Parathyroid adenoma (tissue), 2 donors: ENCODE measurements at regions not wholly inside any gene's neighbourhood (a gene's known extent, or its start where the extent isn't known, plus 50 kb on each side); places are given as distances from the start of the nearest gene placed in this dataset.

Experiments
- H2AFZ ChIP-seq: fragments of 300-600 bp; sonication (generic); one replicate; pipeline ENCODE4 v1.7.0; 2017; ENCODE audit warnings: antibody characterized with exemption, mild to moderate bottlenecking
- H3K27ac ChIP-seq: fragments of 300-600 bp; sonication (generic); one replicate; pipeline ENCODE4 v1.7.0; 2017
- H3K27me3 ChIP-seq: fragments of 300-600 bp; sonication (generic); one replicate; pipeline ENCODE4 v1.7.0; 2017; ENCODE audit warnings: low read length; ENCODE audit not compliant: control insufficient read depth, insufficient read depth
- H3K36me3 ChIP-seq: fragments of 300-600 bp; sonication (generic); one replicate; pipeline ENCODE4 v1.7.0; 2017; ENCODE audit warnings: low read length; ENCODE audit not compliant: control insufficient read depth, insufficient read depth
- H3K4me1 ChIP-seq: fragments of 300-600 bp; sonication (generic); one replicate; pipeline ENCODE4 v1.7.0; 2017; ENCODE audit warnings: control low read depth
- H3K4me2 ChIP-seq: fragments of 300-600 bp; sonication (generic); one replicate; pipeline ENCODE4 v1.7.0; 2017; ENCODE audit warnings: low read length
- H3K4me3 ChIP-seq: fragments of 300-600 bp; sonication (generic); one replicate; pipeline ENCODE4 v1.7.0; 2017; ENCODE audit warnings: low read depth, low read length
- H3K79me2 ChIP-seq: fragments of 300-600 bp; sonication (generic); one replicate; pipeline ENCODE4 v1.7.0; 2017; ENCODE audit warnings: control low read depth
- H3K9ac ChIP-seq: fragments of 300-600 bp; sonication (generic); one replicate; pipeline ENCODE4 v1.7.0; 2017; ENCODE audit warnings: mild to moderate bottlenecking
- H3K9me3 ChIP-seq: fragments of 300-600 bp; sonication (generic); one replicate; pipeline ENCODE4 v1.7.0; 2017; ENCODE audit warnings: low read length; ENCODE audit not compliant: control insufficient read depth
- CTCF ChIP-seq: fragments of 300-600 bp; sonication (generic); IDR thresholded peaks from one replicate; pipeline ENCODE4 v1.7.0; 2017; ENCODE audit warnings: antibody characterized with exemption, mild to moderate bottlenecking
- donor health status: primary hyperparathyroidism.

GRCh38 chr9:118538959-118539358 lies 830.3 kb downstream of the BRINP1 start:
- Histone ChIP-seq H3K79me2 (no peaks in the 10 kb centered on the region), H3K9me3 (no peaks in the 10 kb centered on the region), H3K4me2 (no peak overlapping the region), H3K9ac (no peak overlapping the region), H3K36me3 (no peaks in the 10 kb centered on the region), H3K27ac (no peak overlapping the region), H2AFZ (no peak overlapping the region), H3K27me3 (no peaks in the 10 kb centered on the region), H3K4me3 (no peak overlapping the region), H3K4me1 (no peaks in the 10 kb centered on the region)
- TF ChIP-seq CTCF, result no peak

GRCh38 chr9:118553465-118553864 lies 815.8 kb downstream of the BRINP1 start:
- Histone ChIP-seq H3K27ac (no peak overlapping the region), H2AFZ (no peak overlapping the region), H3K9ac (no peak overlapping the region), H3K36me3 (no peaks in the 10 kb centered on the region), H3K4me2 (no peak overlapping the region), H3K4me3 (no peak overlapping the region), H3K4me1 (no peaks in the 10 kb centered on the region), H3K9me3 (no peaks in the 10 kb centered on the region), H3K27me3 (no peaks in the 10 kb centered on the region), H3K79me2 (no peaks in the 10 kb centered on the region)
- TF ChIP-seq CTCF, result no peak

GRCh38 chr9:118554987-118555386 lies 814.2 kb downstream of the BRINP1 start:
- no peak overlapping the region for H3K27ac ChIP-seq

GRCh38 chr9:118558026-118558425 lies 811.2 kb downstream of the BRINP1 start:
- Histone ChIP-seq H3K36me3 (no peaks in the 10 kb centered on the region), H3K4me3 (no peak overlapping the region), H3K27me3 (no peaks in the 10 kb centered on the region), H2AFZ (no peak overlapping the region), H3K79me2 (no peaks in the 10 kb centered on the region), H3K4me1 (no peaks in the 10 kb centered on the region), H3K4me2 (no peak overlapping the region), H3K9ac (no peak overlapping the region), H3K9me3 (no peaks in the 10 kb centered on the region), H3K27ac (no peak overlapping the region)
- TF ChIP-seq CTCF, result no peak

More at GRCh38 chr9:118554987-118555386, 814.2 kb downstream of the BRINP1 start:
- no peak overlapping the region for H2AFZ ChIP-seq
- no peak overlapping the region for H3K9ac ChIP-seq
- no peaks in the 10 kb centered on the region for H3K79me2 ChIP-seq
- no peak overlapping the region for H3K4me2 ChIP-seq
- H3K36me3 ChIP-seq, result no peaks in the 10 kb centered on the region
- H3K4me3 ChIP-seq, result no peak overlapping the region
- no peak for TF ChIP-seq CTCF
- H3K4me1 ChIP-seq, result no peaks in the 10 kb centered on the region
- no peaks in the 10 kb centered on the region for H3K27me3 ChIP-seq
- H3K9me3 ChIP-seq, result no peaks in the 10 kb centered on the region

- no peak overlapping the region for H3K4me2 ChIP-seq
- H3K4me1 ChIP-seq, result no peaks in the 10 kb centered on the region
- no peak overlapping the region for H3K27ac ChIP-seq
- TF ChIP-seq CTCF, result no peak
- H3K27me3 ChIP-seq, result no peaks in the 10 kb centered on the region
- no peak overlapping the region for H2AFZ ChIP-seq
- H3K9ac ChIP-seq, result no peak overlapping the region
- H3K4me3 ChIP-seq, result no peak overlapping the region
- H3K9me3 ChIP-seq, result no peaks in the 10 kb centered on the region
- no peaks in the 10 kb centered on the region for H3K36me3 ChIP-seq
- H3K79me2 ChIP-seq, result no peaks in the 10 kb centered on the region
These were observed 810.3 kb downstream of the BRINP1 start for GRCh38 chr9:118558891-118559290.
